NT2/D1 (cell line): ENCODE measurements at regions not wholly inside any gene's neighbourhood (a gene's known extent, or its start where the extent isn't known, plus 50 kb on each side); places are given as distances from the start of the nearest gene placed in this dataset.

Experiments used
- YY1 ChIP-seq: IDR thresholded peaks from 2 replicates; pipeline ENCODE4 v1.6.1; 2011; ENCODE audit not compliant: insufficient read length, insufficient read depth
- ZNF274 ChIP-seq: IDR thresholded peaks from 2 replicates; pipeline ENCODE4 v1.6.1; 2011; ENCODE audit warnings: mild to moderate bottlenecking, low read depth, low read length

DNA sequence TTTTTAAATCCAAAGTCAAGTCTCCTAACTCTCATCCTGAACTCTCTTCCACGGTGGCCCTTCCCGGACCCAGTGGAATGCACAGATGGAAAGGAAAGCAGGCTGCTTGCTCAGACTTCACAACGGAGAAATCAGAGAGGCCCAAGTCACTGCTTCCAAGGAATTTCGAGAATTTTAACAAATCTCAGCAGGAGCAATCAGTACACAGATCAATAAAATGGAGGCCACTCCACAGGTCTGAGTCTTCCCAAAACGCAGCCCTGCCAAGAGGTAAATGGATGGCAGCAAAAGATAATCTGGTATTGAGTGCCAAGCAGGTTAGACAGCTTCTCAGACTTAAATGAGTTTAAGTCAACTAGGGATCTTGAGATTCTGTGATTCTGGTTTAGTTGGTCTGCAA is 81.1 kb upstream of the TIAM1 start:
- no peak for TF ChIP-seq YY1
- TF ChIP-seq ZNF274, result no peak
